K562 (cell line): ENCODE measurements at regions not wholly inside any gene's neighbourhood (a gene's known extent, or its start where the extent isn't known, plus 50 kb on each side); places are given as distances from the start of the nearest gene placed in this dataset.

Experiments
- ATAC-seq: fragments of 200-7000 bp; cut with Tn5 transposase; 3 replicates; pipeline ENCODE4 v1.9.1; 2020; ENCODE audit warnings: moderate library complexity
- BruUV-seq: library from RNA; stranded (reverse); fragments of 400-500 nt; replicated peaks from 2 replicates; lab custom pipeline; 2021; lab: Mats Ljungman, UMichigan
- CTCF ChIA-PET: fragments of 300-600 bp; formaldehyde crosslinking; extraction: SDS; loops from one replicate; lab custom pipeline; 2021; ENCODE audit warnings: low intra/inter-chr PET ratio; lab: Yijun Ruan, JAX
- POLR2A ChIA-PET: fragments of 300-600, 350-650 bp; sonication (Branson Sonifier 250); formaldehyde crosslinking; extraction: SDS; loops from one replicate; lab custom pipeline; 2021; ENCODE audit warnings: antibody characterized with exemption, inconsistent platforms; lab: Yijun Ruan, JAX
- DNase-seq, 4 experiments: peaks; one replicate each; pipeline versions ENCODE4 v3.0.0 to v3.0.0-alpha.2; 2011 to 2018; ENCODE audit warnings: low spot score in 3 of 4, mixed read lengths in 3 of 4; ENCODE audit errors: extremely low read depth in 1 of 4
- FAIRE-seq: peaks from 2 replicates; lab custom pipeline; 2011; peaks lifted over from hg19 to GRCh38; lab: Jason Lieb, UNC
- H2AFZ ChIP-seq: 2 replicates; pipeline ENCODE4 v1.6.0; 2011; ENCODE audit warnings: low read depth, low read length, control low read depth, inconsistent platforms
- H3K27ac ChIP-seq: fragments of 200-600 bp; 3 replicates; pipeline ENCODE4 v1.8.0; 2011; ENCODE audit warnings: low read depth, mild to moderate bottlenecking, control low read depth, inconsistent platforms, low read length, moderate library complexity, mixed read lengths; ENCODE audit errors: extremely low read depth
- H3K27me3 ChIP-seq, 2 experiments: fragments of 300-600 bp in 1 of 2; 2 replicates in 1 of 2; 3 replicates in 1 of 2; pipeline versions ENCODE4 v1.6.0 to v1.8.0; 2011; ENCODE audit warnings: inconsistent platforms in 2 of 2, low read length in 2 of 2, mild to moderate bottlenecking in 1 of 2, mixed read lengths in 1 of 2, moderate library complexity in 1 of 2; ENCODE audit not compliant: control insufficient read depth in 2 of 2, insufficient read depth in 2 of 2
- H3K36me3 ChIP-seq: fragments of 300-600 bp; 3 replicates; pipeline ENCODE4 v1.8.0; 2011; ENCODE audit warnings: mild to moderate bottlenecking, low read length, inconsistent platforms; ENCODE audit not compliant: control insufficient read depth, insufficient read depth
- H3K4me1 ChIP-seq, 2 experiments: fragments of 200-600 bp in 1 of 2; replicated peaks in 1 of 2; 2 replicates in 1 of 2; 3 replicates in 1 of 2; pipeline versions ENCODE4 v1.5.1 to v1.8.0; 2011; ENCODE audit warnings: inconsistent platforms in 2 of 2, low read length in 2 of 2, mild to moderate bottlenecking in 1 of 2, mixed read lengths in 1 of 2, moderate library complexity in 1 of 2; ENCODE audit not compliant: control insufficient read depth in 2 of 2, insufficient read depth in 2 of 2
- H3K4me2 ChIP-seq: 2 replicates; pipeline ENCODE4 v1.6.1; 2011; ENCODE audit warnings: low read length, control low read depth, inconsistent platforms, mixed read lengths; ENCODE audit not compliant: insufficient read depth
- H3K4me3 ChIP-seq: fragments of 200-600 bp; sonication (generic), shearing (Covaris generic); 2 replicates; pipeline ENCODE4 v1.5.1; 2016; ENCODE audit warnings: control low read depth, inconsistent platforms
- H3K79me2 ChIP-seq: fragments of 200-600 bp; 3 replicates; pipeline ENCODE4 v1.8.0; 2011; ENCODE audit warnings: low read length, inconsistent platforms; ENCODE audit not compliant: control insufficient read depth, insufficient read depth
- H3K9ac ChIP-seq, 2 experiments: 2 replicates each; pipeline versions ENCODE4 v1.6.0 to v1.6.1; 2011; ENCODE audit warnings: low read depth in 2 of 2, low read length in 2 of 2, control low read depth in 1 of 2, inconsistent platforms in 1 of 2, mild to moderate bottlenecking in 1 of 2, mixed read lengths in 1 of 2; ENCODE audit not compliant: insufficient read depth in 1 of 2
- H3K9me1 ChIP-seq: one replicate; pipeline ENCODE4 v1.6.0; 2011; ENCODE audit warnings: inconsistent platforms, mild to moderate bottlenecking, low read length, moderate library complexity; ENCODE audit not compliant: control insufficient read depth, insufficient read depth
- H3K9me3 ChIP-seq: replicated peaks from 2 replicates; pipeline ENCODE4 v1.5.1; 2011; ENCODE audit warnings: low read depth, low read length, inconsistent platforms; ENCODE audit not compliant: control insufficient read depth, insufficient read depth
- H4K20me1 ChIP-seq: replicated peaks from 2 replicates; pipeline ENCODE4 v1.6.1; 2011; ENCODE audit warnings: low read length, inconsistent platforms, mixed read lengths; ENCODE audit not compliant: control insufficient read depth, insufficient read depth
- ELK1 ChIP-seq: sonication (generic); formaldehyde crosslinking; IDR thresholded peaks from 2 replicates; pipeline ENCODE4 v1.8.1; 2022; ENCODE audit warnings: missing genetic modification reagents
- EP300 ChIP-seq: IDR thresholded peaks from 2 replicates; pipeline ENCODE4 v1.6.1; 2012; ENCODE audit warnings: low read length, improper control_type of control experiment
- HNRNPUL1 ChIP-seq: fragments of 200-400 bp; formaldehyde crosslinking; IDR thresholded peaks from 2 replicates; pipeline ENCODE4 v1.6.1; 2017; ENCODE audit warnings: low read length
- MLX ChIP-seq, 2 experiments: fragments of 450-650 bp in 1 of 2; sonication (generic) in 1 of 2; formaldehyde crosslinking; conservative IDR thresholded peaks; 2 replicates each; pipeline versions ENCODE4 v1.4.0 to v1.8.1; 2020 to 2022; ENCODE audit warnings: mild to moderate bottlenecking in 1 of 2, missing genetic modification reagents in 1 of 2
- NCOR1 ChIP-seq: fragments of 450-650 bp; IDR thresholded peaks from 2 replicates; pipeline ENCODE4 v1.6.1; 2016; ENCODE audit warnings: mild to moderate bottlenecking, moderate library complexity
- NR3C1 ChIP-seq: sonication (generic); formaldehyde crosslinking; IDR thresholded peaks from 2 replicates; pipeline ENCODE4 v1.8.1; 2022; ENCODE audit warnings: missing genetic modification reagents
- OTX1 ChIP-seq: fragments of 450-650 bp; formaldehyde crosslinking; IDR thresholded peaks from 2 replicates; pipeline ENCODE4 v1.4.0; 2022; ENCODE audit warnings: mild to moderate bottlenecking
- POLR2B ChIP-seq: fragments of 450-650 bp; IDR thresholded peaks from 2 replicates; pipeline ENCODE4 v1.6.1; 2018; ENCODE audit warnings: low read depth; ENCODE audit not compliant: partially characterized antibody
- RBBP5 ChIP-seq: fragments of 200-600 bp; sonication (generic); IDR thresholded peaks from 2 replicates; pipeline ENCODE4 v1.6.1; 2012; ENCODE audit warnings: borderline replicate concordance, mild to moderate bottlenecking, low read length, control low read depth, inconsistent platforms; ENCODE audit not compliant: insufficient read depth, poor library complexity, severe bottlenecking
- SMARCC2 ChIP-seq: fragments of 450-650 bp; IDR thresholded peaks from 2 replicates; pipeline ENCODE4 v1.6.1; 2017; ENCODE audit warnings: antibody characterized with exemption, moderate library complexity, mild to moderate bottlenecking, low read depth
- SRF ChIP-seq, 2 experiments: fragments of 250-450, 450-650 bp in 1 of 2; sonication (Bioruptor Pico) in 1 of 2; sonication (generic) in 1 of 2; formaldehyde crosslinking; IDR thresholded peaks; 2 replicates each; pipeline versions ENCODE4 v1.5.0 to v1.5.1; 2020 to 2022; ENCODE audit warnings: mild to moderate bottlenecking in 1 of 2, missing genetic modification reagents in 1 of 2
- TRIM25 ChIP-seq: fragments of 450-650 bp; IDR thresholded peaks from 2 replicates; pipeline ENCODE4 v1.7.0; 2016; ENCODE audit warnings: borderline replicate concordance
- XRCC5 ChIP-seq: fragments of 200-400 bp; formaldehyde crosslinking; IDR thresholded peaks from 2 replicates; pipeline ENCODE4 v1.6.1; 2017; ENCODE audit warnings: low read depth, mild to moderate bottlenecking, low read length
- ZHX1 ChIP-seq: fragments of 150-350 bp; conservative IDR thresholded peaks from 2 replicates; pipeline ENCODE4 v1.6.1; 2014; ENCODE audit warnings: low read length
- ZNF217 ChIP-seq: sonication (generic); formaldehyde crosslinking; IDR thresholded peaks from 2 replicates; pipeline ENCODE4 v1.8.0; 2022; ENCODE audit warnings: mild to moderate bottlenecking, missing genetic modification reagents
- ZNF551 ChIP-seq: fragments of 250-450 bp; sonication (Bioruptor Pico); IDR thresholded peaks from 2 replicates; pipeline ENCODE4 v1.5.0; 2021; ENCODE audit warnings: mild to moderate bottlenecking, moderate library complexity
- WGBS: fragments of 100-300 bp; shearing (Covaris generic); methylation state at CpG from one replicate; pipeline ENCODE4 v1.1.6; 2016; ENCODE audit warnings: low coverage, mixed read lengths; ENCODE audit not compliant: insufficient coverage; ENCODE audit errors: missing lambda C conversion rate; 5-methylcytosine and 5-hydroxymethylcytosine counted together
- in situ Hi-C: fragments of 300-500 bp; cut with MboI; formaldehyde crosslinking; loops from 4 replicates; pipeline ENCODE4 v1.15.0; 2018; ENCODE audit warnings: inconsistent platforms, mixed read lengths
- intact Hi-C: fragments of 100-400 bp; cut with micrococcal nuclease; formaldehyde crosslinking; loops from 2 replicates; pipeline ENCODE4 v1.14.2; 2022

GRCh38 chr7:18157233-18157632 lies 129.6 kb upstream of the PRPS1L1 start (continued):
- TF ChIP-seq SRF (CRISPR knock-in tag; IDR thresholded peaks at IDR 0.05) (no peak), NCOR1 (no peak), SMARCC2 (no peak), ELK1 (no peak), HNRNPUL1 (no peak), EP300 (no peak), ZNF551 (CRISPR knock-in tag) (no peak), NR3C1 (no peak), TRIM25 (no peak), OTX1 (CRISPR knock-in tag) (no peak)
- TF ChIP-seq, all 486 proteins: peak for 0

GRCh38 chr7:18162657-18163056 lies 135.0 kb upstream of the PRPS1L1 start:
- ATAC-seq (no peak), DNase-seq (no peak), FAIRE-seq (no peak)
- Histone ChIP-seq H3K9me1 (no peaks in the 10 kb centered on the region), H3K9ac (no peak overlapping the region), H3K79me2 (no peaks in the 10 kb centered on the region), H3K27me3 (no peaks in the 10 kb centered on the region), H3K9me3 (no peaks in the 10 kb centered on the region), H2AFZ (no peak overlapping the region), H3K4me3 (no peak overlapping the region), H3K36me3 (no peaks in the 10 kb centered on the region), H4K20me1 (no peaks in the 10 kb centered on the region), H3K4me2 (no peak overlapping the region), H3K27ac (no peak overlapping the region), H3K4me1 (no peaks in the 10 kb centered on the region; a peak in 1 of 5 replicates)
- ChIA-PET POLR2A (no interaction called here), CTCF (no interaction called here)
- WGBS = 43% methylated on average over 1 of the region's 1 CpG
- in situ Hi-C loops (no loop called here), intact Hi-C loops (no loop called here)
- BruUV-seq = no TSS peak
- no peak for TF ChIP-seq POLR2B
- TF ChIP-seq MLX (CRISPR knock-in tag; conservative IDR thresholded peaks at IDR 0.05) = no peak
- no peak for TF ChIP-seq RBBP5
- TF ChIP-seq ZNF217 (CRISPR knock-in tag) = no peak
- no peak for TF ChIP-seq XRCC5
- TF ChIP-seq ZHX1 = no peak
